GM12874 (cell line): ENCODE measurements at regions not wholly inside any gene's neighbourhood (a gene's known extent, or its start where the extent isn't known, plus 50 kb on each side); places are given as distances from the start of the nearest gene placed in this dataset.

Experiments used
- CTCF ChIP-seq: IDR thresholded peaks from 2 replicates; pipeline ENCODE4 v1.5.1; 2011; ENCODE audit warnings: low read depth, mild to moderate bottlenecking, control low read depth, low read length, moderate library complexity; ENCODE audit not compliant: insufficient read depth

GRCh38 chr6:167510648-167511047 is 185.8 kb downstream of the TTLL2 start:
- TF ChIP-seq CTCF: no peak

GRCh38 chr6:167512696-167513375 is 187.9 kb downstream of the TTLL2 start:
- TF ChIP-seq CTCF: no peak

GRCh38 chr6:167513778-167514177 is 188.9 kb downstream of the TTLL2 start:
- no peak for TF ChIP-seq CTCF

- TF ChIP-seq CTCF: no peak
These were observed 189.6 kb downstream of the TTLL2 start for GRCh38 chr6:167514524-167514923.

GRCh38 chr6:167515873-167516507 is 191.1 kb downstream of the TTLL2 start:
- no peak for TF ChIP-seq CTCF

- TF ChIP-seq CTCF: no peak
These were observed 192.5 kb downstream of the TTLL2 start for GRCh38 chr6:167517254-167517916.

- no peak for TF ChIP-seq CTCF
These were observed 198.5 kb downstream of the TTLL2 start for GRCh38 chr6:167523426-167523825.
